ENCODE measurements at regions not wholly inside any gene's neighbourhood (a gene's known extent, or its start where the extent isn't known, plus 50 kb on each side); places are given as distances from the start of the nearest gene placed in this dataset.

DNA sequence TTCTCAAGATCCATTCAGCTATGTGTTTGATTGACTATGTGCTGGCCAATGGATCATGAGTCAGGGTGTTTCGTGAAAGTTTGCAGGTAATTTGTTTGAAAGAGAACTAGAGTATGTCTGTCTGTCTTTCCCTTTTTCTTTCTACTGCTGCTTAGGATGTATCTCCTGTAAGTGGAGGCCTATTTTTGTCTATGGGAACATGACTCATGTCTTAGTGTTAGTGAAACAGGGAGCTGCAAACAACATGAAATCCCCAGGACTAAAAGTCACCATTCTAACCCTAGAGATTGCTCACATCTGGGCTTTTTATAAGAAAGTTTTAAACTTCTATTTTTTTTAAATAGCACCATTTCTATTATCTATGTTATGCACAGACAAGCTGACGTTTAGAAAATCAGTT lies 333.0 kb downstream of the CCER1 start:
- TF ChIP-seq POLR2A (IDR thresholded peaks at IDR 0.05) (no peak), POLR2AphosphoS5 (IDR thresholded peaks at IDR 0.05) (no peak)
- TF ChIP-seq, protein P1, sequence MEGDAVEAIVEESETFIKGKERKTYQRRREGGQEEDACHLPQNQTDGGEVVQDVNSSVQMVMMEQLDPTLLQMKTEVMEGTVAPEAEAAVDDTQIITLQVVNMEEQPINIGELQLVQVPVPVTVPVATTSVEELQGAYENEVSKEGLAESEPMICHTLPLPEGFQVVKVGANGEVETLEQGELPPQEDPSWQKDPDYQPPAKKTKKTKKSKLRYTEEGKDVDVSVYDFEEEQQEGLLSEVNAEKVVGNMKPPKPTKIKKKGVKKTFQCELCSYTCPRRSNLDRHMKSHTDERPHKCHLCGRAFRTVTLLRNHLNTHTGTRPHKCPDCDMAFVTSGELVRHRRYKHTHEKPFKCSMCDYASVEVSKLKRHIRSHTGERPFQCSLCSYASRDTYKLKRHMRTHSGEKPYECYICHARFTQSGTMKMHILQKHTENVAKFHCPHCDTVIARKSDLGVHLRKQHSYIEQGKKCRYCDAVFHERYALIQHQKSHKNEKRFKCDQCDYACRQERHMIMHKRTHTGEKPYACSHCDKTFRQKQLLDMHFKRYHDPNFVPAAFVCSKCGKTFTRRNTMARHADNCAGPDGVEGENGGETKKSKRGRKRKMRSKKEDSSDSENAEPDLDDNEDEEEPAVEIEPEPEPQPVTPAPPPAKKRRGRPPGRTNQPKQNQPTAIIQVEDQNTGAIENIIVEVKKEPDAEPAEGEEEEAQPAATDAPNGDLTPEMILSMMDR (IDR thresholded peaks at IDR 0.05), result no peak
